ENCODE measurements at regions not wholly inside any gene's neighbourhood (a gene's known extent, or its start where the extent isn't known, plus 50 kb on each side); places are given as distances from the start of the nearest gene placed in this dataset.

DNA sequence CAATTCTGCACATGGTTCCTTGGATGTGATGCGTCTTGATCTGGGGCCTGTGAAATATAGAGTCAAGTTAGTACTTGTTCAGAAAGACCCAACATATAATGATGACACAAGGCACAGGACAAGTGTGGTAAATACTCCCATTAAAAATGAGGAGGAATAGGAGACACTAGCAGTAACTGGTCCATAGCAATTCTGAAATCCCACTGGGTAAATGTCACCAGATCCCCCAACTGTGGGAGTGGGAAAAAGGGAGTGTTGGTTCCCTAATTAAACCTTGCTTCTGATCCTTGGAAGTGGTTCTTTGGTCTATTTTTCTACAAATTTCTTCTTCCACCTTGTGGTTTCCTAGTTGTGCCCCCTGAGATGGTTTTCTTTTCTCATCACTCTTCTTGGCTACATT is 62.5 kb upstream of the NRP1 start:
- Histone ChIP-seq H3K36me3 (no peaks in the 10 kb centered on the region), H3K4me1 (no peaks in the 10 kb centered on the region), H3K27ac (no peak overlapping the region), H3K9me3 (no peaks in the 10 kb centered on the region), H3K4me3 (no peak overlapping the region), H3K27me3 (no peaks in the 10 kb centered on the region)
- DNase-seq, result no peak
- no peak for TF ChIP-seq POLR2A (IDR thresholded peaks at IDR 0.05)
- TF ChIP-seq, protein P1, sequence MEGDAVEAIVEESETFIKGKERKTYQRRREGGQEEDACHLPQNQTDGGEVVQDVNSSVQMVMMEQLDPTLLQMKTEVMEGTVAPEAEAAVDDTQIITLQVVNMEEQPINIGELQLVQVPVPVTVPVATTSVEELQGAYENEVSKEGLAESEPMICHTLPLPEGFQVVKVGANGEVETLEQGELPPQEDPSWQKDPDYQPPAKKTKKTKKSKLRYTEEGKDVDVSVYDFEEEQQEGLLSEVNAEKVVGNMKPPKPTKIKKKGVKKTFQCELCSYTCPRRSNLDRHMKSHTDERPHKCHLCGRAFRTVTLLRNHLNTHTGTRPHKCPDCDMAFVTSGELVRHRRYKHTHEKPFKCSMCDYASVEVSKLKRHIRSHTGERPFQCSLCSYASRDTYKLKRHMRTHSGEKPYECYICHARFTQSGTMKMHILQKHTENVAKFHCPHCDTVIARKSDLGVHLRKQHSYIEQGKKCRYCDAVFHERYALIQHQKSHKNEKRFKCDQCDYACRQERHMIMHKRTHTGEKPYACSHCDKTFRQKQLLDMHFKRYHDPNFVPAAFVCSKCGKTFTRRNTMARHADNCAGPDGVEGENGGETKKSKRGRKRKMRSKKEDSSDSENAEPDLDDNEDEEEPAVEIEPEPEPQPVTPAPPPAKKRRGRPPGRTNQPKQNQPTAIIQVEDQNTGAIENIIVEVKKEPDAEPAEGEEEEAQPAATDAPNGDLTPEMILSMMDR (IDR thresholded peaks at IDR 0.05), result no peak

DNA sequence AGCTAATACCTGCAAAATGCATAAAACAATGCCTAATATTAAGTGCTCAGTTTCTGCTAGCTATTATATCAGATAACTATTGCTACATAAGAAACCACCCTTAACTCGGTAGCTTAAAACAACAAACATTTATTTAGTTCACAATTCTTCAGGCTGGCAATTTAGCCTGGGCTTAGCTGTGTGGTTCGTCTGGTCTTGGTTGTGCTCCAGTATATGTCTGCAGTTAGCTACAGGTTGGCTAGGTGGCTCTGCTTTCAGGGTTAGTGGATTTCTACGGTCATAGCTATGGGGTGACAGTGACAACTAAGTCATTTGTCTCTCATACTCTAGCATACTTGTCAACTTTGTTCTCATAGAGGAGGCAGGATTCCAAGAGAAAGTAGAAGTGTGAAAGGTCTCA is 61.8 kb upstream of the NRP1 start:
- Histone ChIP-seq H3K27me3 (no peaks in the 10 kb centered on the region), H3K4me3 (no peak overlapping the region), H3K27ac (no peak overlapping the region), H3K9me3 (no peaks in the 10 kb centered on the region), H3K36me3 (no peaks in the 10 kb centered on the region), H3K4me1 (no peaks in the 10 kb centered on the region)
- TF ChIP-seq, protein P1 (IDR thresholded peaks at IDR 0.05), result no peak
- TF ChIP-seq POLR2A (IDR thresholded peaks at IDR 0.05), result no peak
- no peak for DNase-seq

DNA sequence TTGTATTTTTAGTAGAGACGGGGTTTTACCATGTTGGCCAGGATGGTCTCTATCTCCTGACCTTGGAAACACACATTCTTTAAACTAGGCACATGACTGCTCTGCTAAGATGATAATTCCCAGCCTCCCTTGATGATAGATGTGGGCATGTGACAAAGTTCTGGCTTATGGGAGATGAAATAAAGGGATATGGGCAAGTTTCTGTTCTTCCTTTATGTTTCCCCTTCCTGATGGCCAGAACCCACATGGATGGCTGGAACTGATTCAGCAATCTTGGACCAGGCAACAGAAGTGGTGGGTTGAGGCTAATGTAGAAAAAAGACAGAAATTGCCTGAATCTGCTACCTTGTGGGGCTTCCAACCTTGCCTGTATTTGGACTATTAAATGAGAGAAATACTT is 60.7 kb upstream of the NRP1 start:
- Histone ChIP-seq H3K27me3 (no peaks in the 10 kb centered on the region), H3K36me3 (no peaks in the 10 kb centered on the region), H3K27ac (no peak overlapping the region), H3K4me3 (no peak overlapping the region), H3K9me3 (no peaks in the 10 kb centered on the region), H3K4me1 (no peaks in the 10 kb centered on the region)
- no peak for DNase-seq
- no peak for TF ChIP-seq POLR2A (IDR thresholded peaks at IDR 0.05)
- TF ChIP-seq, protein P1 (IDR thresholded peaks at IDR 0.05), result no peak

DNA sequence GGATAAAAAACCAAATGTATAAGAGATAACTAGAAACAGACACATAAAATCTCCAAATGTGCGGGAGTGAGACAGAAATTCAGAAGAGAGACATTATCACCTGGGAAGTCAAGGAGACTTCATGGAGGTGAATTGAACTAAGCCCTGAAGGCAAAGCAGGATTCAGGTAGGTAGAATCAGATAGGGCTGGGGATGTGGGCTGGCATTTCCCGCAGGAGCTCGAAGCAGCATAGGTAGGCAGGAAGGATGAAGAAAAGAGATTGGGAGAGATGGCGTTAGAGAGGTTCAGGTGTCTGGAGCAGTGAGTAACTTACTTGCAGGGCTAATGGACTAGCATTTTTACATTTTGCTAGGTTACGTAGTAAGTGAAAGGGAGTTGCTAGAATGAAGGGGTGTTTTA is 58.2 kb upstream of the NRP1 start:
- Histone ChIP-seq H3K9me3 (no peaks in the 10 kb centered on the region), H3K27ac (no peak overlapping the region), H3K36me3 (no peaks in the 10 kb centered on the region), H3K27me3 (no peaks in the 10 kb centered on the region), H3K4me3 (no peak overlapping the region), H3K4me1 (no peaks in the 10 kb centered on the region)
- DNase-seq, result no peak
- TF ChIP-seq, protein P1 (IDR thresholded peaks at IDR 0.05), result no peak
- TF ChIP-seq POLR2A (IDR thresholded peaks at IDR 0.05), result no peak

DNA sequence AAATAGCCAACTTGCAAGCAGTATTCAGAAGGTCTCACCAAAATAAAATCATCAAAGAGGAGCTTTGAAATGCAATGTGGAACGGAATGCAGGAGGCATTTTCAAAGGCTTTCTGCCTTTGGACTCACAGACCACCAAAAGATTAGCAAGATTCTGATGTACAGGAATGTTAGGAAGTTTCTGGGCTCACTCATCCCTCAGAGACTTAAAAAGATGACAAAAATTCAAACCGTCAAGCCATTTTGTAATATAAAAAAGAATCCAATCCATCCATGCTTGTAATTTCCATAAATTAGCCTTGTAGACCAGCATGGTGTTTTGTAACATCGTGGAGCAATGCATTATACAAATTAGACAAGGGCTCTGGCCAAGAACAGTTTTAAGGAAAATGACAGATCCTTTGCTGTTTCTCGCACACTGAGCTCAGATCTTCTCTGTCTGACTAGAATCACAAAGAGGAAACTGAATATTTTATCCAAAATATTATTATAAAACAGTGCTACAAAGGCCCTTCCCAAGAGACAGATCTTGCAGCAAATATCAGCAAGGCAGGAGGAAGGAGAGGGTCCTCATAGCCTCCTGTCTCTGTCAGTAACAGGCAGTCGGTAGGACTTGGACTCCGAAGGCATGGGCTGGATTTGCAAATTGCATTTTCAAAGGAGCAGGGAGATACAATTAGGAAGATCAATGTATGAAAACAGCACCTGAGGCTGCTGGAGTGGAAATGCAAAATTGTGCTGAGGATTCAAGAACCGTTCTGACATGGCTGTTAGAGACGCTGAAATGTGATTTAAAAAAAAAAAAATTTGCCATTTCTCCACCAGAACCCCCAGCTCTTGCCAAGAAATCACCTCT is 57.4 kb upstream of the NRP1 start:
- H3K4me1 ChIP-seq, result no peaks in the 10 kb centered on the region
- H3K27ac ChIP-seq, result no peak overlapping the region
- no peaks in the 10 kb centered on the region for H3K27me3 ChIP-seq
- no peaks in the 10 kb centered on the region for H3K9me3 ChIP-seq
- no peak for TF ChIP-seq POLR2A (IDR thresholded peaks at IDR 0.05)
- TF ChIP-seq, protein P1 (IDR thresholded peaks at IDR 0.05), result no peak
- DNase-seq, result no peak
- H3K4me3 ChIP-seq, result no peak overlapping the region
- no peaks in the 10 kb centered on the region for H3K36me3 ChIP-seq
